ENCODE measurements at regions not wholly inside any gene's neighbourhood (a gene's known extent, or its start where the extent isn't known, plus 50 kb on each side); places are given as distances from the start of the nearest gene placed in this dataset.

- TF ChIP-seq BCL11A (tag by site-specific recombination; IDR thresholded peaks at IDR 0.05; ENCODE audit: low read depth): no peak
- TF ChIP-seq, protein P1, sequence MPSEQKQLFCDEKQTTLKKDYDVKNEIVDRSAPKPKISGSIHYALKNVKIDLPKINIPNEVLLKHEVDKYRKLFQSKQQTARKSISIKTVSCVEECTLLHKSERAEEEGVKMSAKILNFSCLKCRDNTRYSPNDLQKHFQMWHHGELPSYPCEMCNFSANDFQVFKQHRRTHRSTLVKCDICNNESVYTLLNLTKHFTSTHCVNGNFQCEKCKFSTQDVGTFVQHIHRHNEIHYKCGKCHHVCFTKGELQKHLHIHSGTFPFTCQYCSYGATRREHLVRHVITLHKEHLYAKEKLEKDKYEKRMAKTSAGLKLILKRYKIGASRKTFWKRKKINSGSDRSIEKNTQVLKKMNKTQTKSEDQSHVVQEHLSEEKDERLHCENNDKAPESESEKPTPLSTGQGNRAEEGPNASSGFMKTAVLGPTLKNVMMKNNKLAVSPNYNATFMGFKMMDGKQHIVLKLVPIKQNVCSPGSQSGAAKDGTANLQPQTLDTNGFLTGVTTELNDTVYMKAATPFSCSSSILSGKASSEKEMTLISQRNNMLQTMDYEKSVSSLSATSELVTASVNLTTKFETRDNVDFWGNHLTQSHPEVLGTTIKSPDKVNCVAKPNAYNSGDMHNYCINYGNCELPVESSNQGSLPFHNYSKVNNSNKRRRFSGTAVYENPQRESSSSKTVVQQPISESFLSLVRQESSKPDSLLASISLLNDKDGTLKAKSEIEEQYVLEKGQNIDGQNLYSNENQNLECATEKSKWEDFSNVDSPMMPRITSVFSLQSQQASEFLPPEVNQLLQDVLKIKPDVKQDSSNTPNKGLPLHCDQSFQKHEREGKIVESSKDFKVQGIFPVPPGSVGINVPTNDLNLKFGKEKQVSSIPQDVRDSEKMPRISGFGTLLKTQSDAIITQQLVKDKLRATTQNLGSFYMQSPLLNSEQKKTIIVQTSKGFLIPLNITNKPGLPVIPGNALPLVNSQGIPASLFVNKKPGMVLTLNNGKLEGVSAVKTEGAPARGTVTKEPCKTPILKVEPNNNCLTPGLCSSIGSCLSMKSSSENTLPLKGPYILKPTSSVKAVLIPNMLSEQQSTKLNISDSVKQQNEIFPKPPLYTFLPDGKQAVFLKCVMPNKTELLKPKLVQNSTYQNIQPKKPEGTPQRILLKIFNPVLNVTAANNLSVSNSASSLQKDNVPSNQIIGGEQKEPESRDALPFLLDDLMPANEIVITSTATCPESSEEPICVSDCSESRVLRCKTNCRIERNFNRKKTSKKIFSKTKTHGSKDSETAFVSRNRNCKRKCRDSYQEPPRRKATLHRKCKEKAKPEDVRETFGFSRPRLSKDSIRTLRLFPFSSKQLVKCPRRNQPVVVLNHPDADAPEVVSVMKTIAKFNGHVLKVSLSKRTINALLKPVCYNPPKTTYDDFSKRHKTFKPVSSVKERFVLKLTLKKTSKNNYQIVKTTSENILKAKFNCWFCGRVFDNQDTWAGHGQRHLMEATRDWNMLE (tag by site-specific recombination; conservative IDR thresholded peaks at IDR 0.05; ENCODE audit: low read depth): no peak
- TF ChIP-seq ZNF785 (tag by site-specific recombination; IDR thresholded peaks at IDR 0.05): no peak
- TF ChIP-seq ZBTB6 (tag by site-specific recombination; IDR thresholded peaks at IDR 0.05): no peak
- TF ChIP-seq YY1 (tag by site-specific recombination; IDR thresholded peaks at IDR 0.05): no peak
- TF ChIP-seq, protein P2, sequence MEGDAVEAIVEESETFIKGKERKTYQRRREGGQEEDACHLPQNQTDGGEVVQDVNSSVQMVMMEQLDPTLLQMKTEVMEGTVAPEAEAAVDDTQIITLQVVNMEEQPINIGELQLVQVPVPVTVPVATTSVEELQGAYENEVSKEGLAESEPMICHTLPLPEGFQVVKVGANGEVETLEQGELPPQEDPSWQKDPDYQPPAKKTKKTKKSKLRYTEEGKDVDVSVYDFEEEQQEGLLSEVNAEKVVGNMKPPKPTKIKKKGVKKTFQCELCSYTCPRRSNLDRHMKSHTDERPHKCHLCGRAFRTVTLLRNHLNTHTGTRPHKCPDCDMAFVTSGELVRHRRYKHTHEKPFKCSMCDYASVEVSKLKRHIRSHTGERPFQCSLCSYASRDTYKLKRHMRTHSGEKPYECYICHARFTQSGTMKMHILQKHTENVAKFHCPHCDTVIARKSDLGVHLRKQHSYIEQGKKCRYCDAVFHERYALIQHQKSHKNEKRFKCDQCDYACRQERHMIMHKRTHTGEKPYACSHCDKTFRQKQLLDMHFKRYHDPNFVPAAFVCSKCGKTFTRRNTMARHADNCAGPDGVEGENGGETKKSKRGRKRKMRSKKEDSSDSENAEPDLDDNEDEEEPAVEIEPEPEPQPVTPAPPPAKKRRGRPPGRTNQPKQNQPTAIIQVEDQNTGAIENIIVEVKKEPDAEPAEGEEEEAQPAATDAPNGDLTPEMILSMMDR (tag by site-specific recombination; IDR thresholded peaks at IDR 0.05): no peak
- no peak for TF ChIP-seq ZNF354C (tag by site-specific recombination; IDR thresholded peaks at IDR 0.05; ENCODE audit: borderline replicate concordance, low read depth)
- no peak for TF ChIP-seq HIC1 (tag by site-specific recombination; IDR thresholded peaks at IDR 0.05)
Measured at GRCh38 chr1:215375381-215375780, 191.7 kb upstream of the KCTD3 start.

Data from HEK293 (cell line).